ENCODE measurements at regions not wholly inside any gene's neighbourhood (a gene's known extent, or its start where the extent isn't known, plus 50 kb on each side); places are given as distances from the start of the nearest gene placed in this dataset.

DNA sequence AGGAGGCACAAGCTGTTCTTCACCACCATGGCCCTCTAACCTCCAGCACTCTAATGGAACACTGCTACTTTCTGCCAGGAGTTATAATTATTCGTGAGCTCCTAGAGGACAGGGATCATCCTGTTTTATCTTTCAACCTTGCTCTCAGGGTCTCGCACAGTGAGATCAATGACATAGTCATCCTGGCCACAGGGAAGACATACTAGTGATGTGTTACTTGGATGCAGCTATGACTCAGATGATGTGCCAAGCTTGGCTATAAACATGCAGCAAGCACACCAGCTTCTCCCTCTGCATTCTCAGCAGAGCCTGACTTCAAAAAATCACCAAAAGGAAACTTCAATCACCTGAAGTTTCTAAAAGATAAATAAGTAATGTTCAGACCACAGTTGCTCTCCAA is 203.8 kb upstream of the HES1 start:
- no peaks in the 10 kb centered on the region for H3K9me2 ChIP-seq (ENCODE audit: insufficient read depth, low read length)
- no peak overlapping the region for H2AFZ ChIP-seq (ENCODE audit: low read depth, low read length)
- no peak overlapping the region for H3K9ac ChIP-seq (ENCODE audit: low read length)
- no peak overlapping the region for H3K27ac ChIP-seq (ENCODE audit: low read length)
- no peak overlapping the region for H3K4me2 ChIP-seq (ENCODE audit: low read length)
- no peaks in the 10 kb centered on the region for H4K20me1 ChIP-seq (ENCODE audit: insufficient read depth)
- TF ChIP-seq, protein P1, sequence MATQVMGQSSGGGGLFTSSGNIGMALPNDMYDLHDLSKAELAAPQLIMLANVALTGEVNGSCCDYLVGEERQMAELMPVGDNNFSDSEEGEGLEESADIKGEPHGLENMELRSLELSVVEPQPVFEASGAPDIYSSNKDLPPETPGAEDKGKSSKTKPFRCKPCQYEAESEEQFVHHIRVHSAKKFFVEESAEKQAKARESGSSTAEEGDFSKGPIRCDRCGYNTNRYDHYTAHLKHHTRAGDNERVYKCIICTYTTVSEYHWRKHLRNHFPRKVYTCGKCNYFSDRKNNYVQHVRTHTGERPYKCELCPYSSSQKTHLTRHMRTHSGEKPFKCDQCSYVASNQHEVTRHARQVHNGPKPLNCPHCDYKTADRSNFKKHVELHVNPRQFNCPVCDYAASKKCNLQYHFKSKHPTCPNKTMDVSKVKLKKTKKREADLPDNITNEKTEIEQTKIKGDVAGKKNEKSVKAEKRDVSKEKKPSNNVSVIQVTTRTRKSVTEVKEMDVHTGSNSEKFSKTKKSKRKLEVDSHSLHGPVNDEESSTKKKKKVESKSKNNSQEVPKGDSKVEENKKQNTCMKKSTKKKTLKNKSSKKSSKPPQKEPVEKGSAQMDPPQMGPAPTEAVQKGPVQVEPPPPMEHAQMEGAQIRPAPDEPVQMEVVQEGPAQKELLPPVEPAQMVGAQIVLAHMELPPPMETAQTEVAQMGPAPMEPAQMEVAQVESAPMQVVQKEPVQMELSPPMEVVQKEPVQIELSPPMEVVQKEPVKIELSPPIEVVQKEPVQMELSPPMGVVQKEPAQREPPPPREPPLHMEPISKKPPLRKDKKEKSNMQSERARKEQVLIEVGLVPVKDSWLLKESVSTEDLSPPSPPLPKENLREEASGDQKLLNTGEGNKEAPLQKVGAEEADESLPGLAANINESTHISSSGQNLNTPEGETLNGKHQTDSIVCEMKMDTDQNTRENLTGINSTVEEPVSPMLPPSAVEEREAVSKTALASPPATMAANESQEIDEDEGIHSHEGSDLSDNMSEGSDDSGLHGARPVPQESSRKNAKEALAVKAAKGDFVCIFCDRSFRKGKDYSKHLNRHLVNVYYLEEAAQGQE (IDR thresholded peaks at IDR 0.05; ENCODE audit: borderline replicate concordance) = no peak
- TF ChIP-seq EP300 (conservative IDR thresholded peaks at IDR 0.05; ENCODE audit: poor library complexity, severe bottlenecking) (no peak), EZH2 (IDR thresholded peaks at IDR 0.05; ENCODE audit: borderline replicate concordance, insufficient read depth, low read length, poor library complexity, severe bottlenecking) (no peak), SMC3 (conservative IDR thresholded peaks at IDR 0.05; ENCODE audit: poor library complexity) (no peak), TAF1 (IDR thresholded peaks at IDR 0.05; ENCODE audit: low read depth) (no peak), RAD21 (conservative IDR thresholded peaks at IDR 0.05) (no peak)
- H3K4me3 ChIP-seq (ENCODE audit: low read length) = no peak overlapping the region
- H3K27me3 ChIP-seq (ENCODE audit: insufficient read depth, low read depth, low read length) = no peaks in the 10 kb centered on the region
- no peaks in the 10 kb centered on the region for H3F3A ChIP-seq (ENCODE audit: insufficient read depth, low read length, poor library complexity, severe bottlenecking)
- H3K79me2 ChIP-seq (replicated peaks; ENCODE audit: insufficient read depth, low read length) = no peaks in the 10 kb centered on the region
- H3K9me3 ChIP-seq (ENCODE audit: low read length) = no peaks in the 10 kb centered on the region
- H3K36me3 ChIP-seq (ENCODE audit: insufficient read depth, low read length) = no peaks in the 10 kb centered on the region

DNA sequence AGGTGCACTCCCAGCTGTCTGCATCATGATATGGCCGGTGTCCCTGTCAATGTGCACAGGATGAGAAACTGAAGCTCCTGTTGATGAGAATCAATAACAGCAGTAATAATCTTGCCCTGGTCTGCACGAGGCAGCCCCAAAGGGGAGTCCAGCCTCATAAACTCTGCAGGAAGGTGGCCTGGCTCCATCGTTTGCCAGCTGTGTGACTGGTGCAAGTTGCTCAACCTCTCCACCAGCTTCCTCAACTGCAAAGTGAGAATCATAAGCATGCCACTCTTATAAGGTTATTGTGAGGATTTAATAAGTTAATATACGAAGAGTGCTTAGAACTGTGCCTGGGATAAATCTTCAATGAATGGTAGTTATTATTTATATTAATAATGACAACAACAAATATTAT is 203.4 kb upstream of the HES1 start:
- TF ChIP-seq TAF1 (IDR thresholded peaks at IDR 0.05; ENCODE audit: low read depth) = no peak
- TF ChIP-seq EZH2 (IDR thresholded peaks at IDR 0.05; ENCODE audit: borderline replicate concordance, insufficient read depth, low read length, poor library complexity, severe bottlenecking) = no peak
- no peaks in the 10 kb centered on the region for H3K79me2 ChIP-seq (replicated peaks; ENCODE audit: insufficient read depth, low read length)
- H3K9me3 ChIP-seq (ENCODE audit: low read length) = no peaks in the 10 kb centered on the region
- no peak overlapping the region for H3K27ac ChIP-seq (ENCODE audit: low read length)
- H4K20me1 ChIP-seq (ENCODE audit: insufficient read depth) = no peaks in the 10 kb centered on the region
- H2AFZ ChIP-seq (ENCODE audit: low read depth, low read length) = no peak overlapping the region
- no peak overlapping the region for H3K4me2 ChIP-seq (ENCODE audit: low read length)
- no peaks in the 10 kb centered on the region for H3K9me2 ChIP-seq (ENCODE audit: insufficient read depth, low read length)
- H3K27me3 ChIP-seq (ENCODE audit: insufficient read depth, low read depth, low read length) = no peaks in the 10 kb centered on the region
- no peak overlapping the region for H3K4me3 ChIP-seq (ENCODE audit: low read length)
- H3F3A ChIP-seq (ENCODE audit: insufficient read depth, low read length, poor library complexity, severe bottlenecking) = no peaks in the 10 kb centered on the region
- no peak overlapping the region for H3K9ac ChIP-seq (ENCODE audit: low read length)
- H3K36me3 ChIP-seq (ENCODE audit: insufficient read depth, low read length) = no peaks in the 10 kb centered on the region

GRCh38 chr3:193933451-193933850 is 202.5 kb upstream of the HES1 start:
- Histone ChIP-seq H3K4me2 (ENCODE audit: low read length) (no peak overlapping the region), H3K9me3 (ENCODE audit: low read length) (no peaks in the 10 kb centered on the region), H3K27ac (ENCODE audit: low read length) (no peak overlapping the region), H3K4me3 (ENCODE audit: low read length) (no peak overlapping the region), H2AFZ (ENCODE audit: low read depth, low read length) (no peak overlapping the region), H3K9me2 (ENCODE audit: insufficient read depth, low read length) (no peaks in the 10 kb centered on the region), H3K36me3 (ENCODE audit: insufficient read depth, low read length) (no peaks in the 10 kb centered on the region), H3K9ac (ENCODE audit: low read length) (no peak overlapping the region), H3K79me2 (replicated peaks; ENCODE audit: insufficient read depth, low read length) (no peaks in the 10 kb centered on the region), H3F3A (ENCODE audit: insufficient read depth, low read length, poor library complexity, severe bottlenecking) (no peaks in the 10 kb centered on the region), H4K20me1 (ENCODE audit: insufficient read depth) (no peaks in the 10 kb centered on the region), H3K27me3 (ENCODE audit: insufficient read depth, low read depth, low read length) (no peaks in the 10 kb centered on the region)
- TF ChIP-seq EZH2 (IDR thresholded peaks at IDR 0.05; ENCODE audit: borderline replicate concordance, insufficient read depth, low read length, poor library complexity, severe bottlenecking) (no peak), EP300 (conservative IDR thresholded peaks at IDR 0.05; ENCODE audit: poor library complexity, severe bottlenecking) (no peak), CTCF (IDR thresholded peaks at IDR 0.05; ENCODE audit: poor library complexity, severe bottlenecking) (no peak), TAF1 (IDR thresholded peaks at IDR 0.05; ENCODE audit: low read depth) (no peak), POLR2AphosphoS5 (IDR thresholded peaks at IDR 0.05) (no peak), RAD21 (conservative IDR thresholded peaks at IDR 0.05) (no peak), MXI1 (conservative IDR thresholded peaks at IDR 0.05; ENCODE audit: poor library complexity, severe bottlenecking) (no peak), SMC3 (conservative IDR thresholded peaks at IDR 0.05; ENCODE audit: poor library complexity) (no peak)
- TF ChIP-seq, protein P1 (IDR thresholded peaks at IDR 0.05; ENCODE audit: borderline replicate concordance) = no peak

All from neural cell (in vitro differentiated cells).